Testis (tissue), 2 donors: ENCODE measurements at regions not wholly inside any gene's neighbourhood (a gene's known extent, or its start where the extent isn't known, plus 50 kb on each side); places are given as distances from the start of the nearest gene placed in this dataset.

ENCODE experiments used
- CTCF ChIP-seq, 3 experiments: fragments of 450-650 bp in 2 of 3; fragments of 200-600 bp in 1 of 3; sonication (generic) in 1 of 3; IDR thresholded peaks; one replicate each; pipeline ENCODE4 v1.5.1; 2016 to 2019; ENCODE audit warnings: antibody characterized with exemption in 3 of 3, mild to moderate bottlenecking in 2 of 3, moderate library complexity in 1 of 3
- POLR2A ChIP-seq: fragments of 450-650 bp; IDR thresholded peaks from one replicate; pipeline ENCODE4 v1.6.1; 2017; ENCODE audit warnings: antibody characterized with exemption, mild to moderate bottlenecking, moderate library complexity

DNA sequence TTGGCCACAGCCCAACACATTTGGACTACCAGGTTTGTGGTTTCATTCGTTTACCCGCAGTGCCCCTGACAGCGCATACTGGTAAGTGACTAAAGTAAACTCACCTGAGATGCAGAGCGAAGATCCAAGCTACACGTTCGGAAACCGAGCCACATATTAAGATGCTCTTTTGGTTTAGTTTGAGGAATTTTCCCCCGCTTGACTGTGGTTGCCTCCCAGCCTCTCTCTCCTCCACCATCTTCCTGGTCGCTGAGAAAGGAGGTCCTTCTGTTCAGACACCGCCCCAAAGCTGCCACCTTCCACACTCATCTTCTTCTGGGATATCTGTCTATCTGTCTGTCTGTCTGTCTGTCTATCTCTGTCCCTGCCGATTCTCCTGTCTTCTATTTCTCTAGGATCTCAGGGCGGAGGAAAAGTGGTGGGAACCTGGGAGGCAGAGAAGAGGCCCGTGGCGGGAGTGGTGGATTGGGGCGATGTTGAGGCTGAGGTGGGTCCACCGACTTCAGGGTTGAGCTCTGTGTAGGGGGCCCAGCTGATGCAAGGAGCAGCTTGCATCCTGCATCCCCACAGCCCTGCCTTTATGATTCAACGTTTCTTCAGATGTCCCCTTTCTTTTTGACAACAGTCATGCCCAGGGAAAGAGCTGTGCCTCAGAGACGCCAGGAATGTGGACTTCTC, 196.9 kb upstream of the ZNF184 start:
- TF ChIP-seq CTCF (IDR thresholded peaks at IDR 0.05) = no peak
- no peak for TF ChIP-seq POLR2A
